ENCODE measurements at regions not wholly inside any gene's neighbourhood (a gene's known extent, or its start where the extent isn't known, plus 50 kb on each side); places are given as distances from the start of the nearest gene placed in this dataset.
"Not testable (repeated sequence)": the region's sequence is repeated elsewhere in the genome, so short reads cannot be mapped to it uniquely, and the experiment has no call there.

DNA sequence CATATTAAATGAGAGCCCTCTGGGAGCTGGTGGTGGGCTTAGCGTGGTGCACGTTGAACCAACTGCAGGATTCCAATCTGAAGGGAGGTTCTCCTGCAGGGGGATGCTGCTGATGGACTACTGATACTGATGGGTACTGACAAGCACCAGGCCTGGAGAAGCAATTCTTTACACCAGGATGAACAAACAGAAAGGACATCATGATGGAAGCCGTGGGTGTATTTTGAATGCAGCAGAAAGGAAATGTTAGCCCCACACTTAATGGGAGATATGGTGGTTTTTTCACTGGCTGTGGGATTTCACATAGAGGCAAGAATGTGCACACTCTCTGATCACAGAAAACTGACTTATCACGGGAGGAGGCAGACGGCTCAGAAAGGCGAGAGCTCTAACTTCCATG is 299.7 kb downstream of the TEX29 start:
- no peak for DNase-seq
- in situ Hi-C loops (cut with MboI; ENCODE audit: low pct_unique_long_range_greater_than_20kb, low sequenced_read_pairs), result no loop called here

- DNase-seq, result no peak
- in situ Hi-C loops (cut with MboI; ENCODE audit: low pct_unique_long_range_greater_than_20kb, low sequenced_read_pairs), result no loop called here
These were observed 300.1 kb downstream of the TEX29 start for GRCh38 chr13:111620586-111620985.

GRCh38 chr13:111621164-111621563 is 300.7 kb downstream of the TEX29 start:
- in situ Hi-C loops (cut with MboI; ENCODE audit: low pct_unique_long_range_greater_than_20kb, low sequenced_read_pairs), result no loop called here
- no peak for DNase-seq

- in situ Hi-C loops (cut with MboI; ENCODE audit: low pct_unique_long_range_greater_than_20kb, low sequenced_read_pairs), result no loop called here
These were observed 301.6 kb downstream of the TEX29 start for GRCh38 chr13:111622051-111622531.

DNA sequence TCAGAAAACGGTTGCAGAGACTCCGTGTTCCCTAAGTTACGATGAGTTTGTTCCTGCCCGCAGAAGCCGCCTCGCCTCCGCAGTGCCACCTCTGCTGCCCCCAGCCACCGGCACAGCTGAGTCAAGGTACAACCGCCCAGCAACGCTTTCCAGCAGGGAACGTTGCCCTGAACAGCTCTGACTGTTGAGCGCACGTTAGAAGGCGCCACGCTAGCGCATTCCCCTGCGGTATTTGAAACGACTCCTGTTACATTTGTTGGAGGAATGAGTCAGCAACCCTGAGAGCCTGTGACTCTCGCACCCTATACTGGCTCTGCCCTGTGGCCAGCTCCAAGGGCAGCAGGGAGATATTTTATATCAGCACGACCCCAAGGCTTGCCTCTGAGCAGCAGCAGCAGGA is 302.8 kb downstream of the TEX29 start:
- DNase-seq, result no peak
- in situ Hi-C loops (cut with MboI; ENCODE audit: low pct_unique_long_range_greater_than_20kb, low sequenced_read_pairs), result no loop called here

More at GRCh38 chr13:111622051-111622531, 301.6 kb downstream of the TEX29 start:
- no peak for DNase-seq

GRCh38 chr13:111623743-111624505 is 303.5 kb downstream of the TEX29 start:
- in situ Hi-C loops (cut with MboI; ENCODE audit: low pct_unique_long_range_greater_than_20kb, low sequenced_read_pairs), result no loop called here
- no peak for DNase-seq

DNA sequence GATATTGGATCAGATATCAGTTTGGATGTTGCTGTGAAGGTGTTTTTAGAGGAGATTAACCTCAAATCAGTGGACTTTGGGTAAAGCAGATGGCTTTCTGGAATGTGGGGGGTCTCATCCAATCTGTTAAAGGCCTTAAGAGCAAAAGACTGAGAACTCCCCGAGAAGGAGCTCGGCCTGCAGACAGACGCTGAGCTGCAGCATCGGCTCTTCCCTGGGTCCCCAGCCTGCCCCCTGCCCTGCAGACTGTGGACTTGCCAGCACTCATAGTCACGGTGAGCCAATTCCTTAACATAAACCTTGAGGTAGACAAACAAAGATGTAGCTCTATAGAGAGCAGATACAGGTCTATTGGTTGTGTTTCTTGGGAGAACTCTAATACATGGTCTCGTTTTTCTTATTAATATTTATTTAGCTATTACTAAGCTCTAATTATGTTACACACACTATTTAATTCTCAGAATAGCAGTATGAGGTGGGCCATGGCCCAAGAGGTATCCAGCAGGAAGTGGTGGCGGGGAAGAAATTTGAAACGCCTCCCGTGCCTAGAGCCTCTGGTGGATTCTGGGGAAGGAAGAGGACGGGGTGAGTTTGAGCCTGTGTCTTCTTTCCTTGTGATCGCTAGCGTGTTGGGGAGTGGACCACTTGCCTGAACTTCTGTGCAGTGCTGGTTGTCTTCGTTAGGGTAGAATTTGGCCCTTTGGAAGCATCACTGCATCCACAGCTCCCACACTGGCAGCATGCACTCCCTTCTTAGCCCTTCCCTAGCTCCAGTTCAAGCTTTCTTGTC is 305.3 kb downstream of the TEX29 start:
- in situ Hi-C loops (cut with MboI; ENCODE audit: low pct_unique_long_range_greater_than_20kb, low sequenced_read_pairs), result no loop called here
- no peak for DNase-seq

GRCh38 chr13:111626371-111627305 is 306.2 kb downstream of the TEX29 start:
- DNase-seq, result no peak
- in situ Hi-C loops (cut with MboI; ENCODE audit: low pct_unique_long_range_greater_than_20kb, low sequenced_read_pairs), result no loop called here

DNA sequence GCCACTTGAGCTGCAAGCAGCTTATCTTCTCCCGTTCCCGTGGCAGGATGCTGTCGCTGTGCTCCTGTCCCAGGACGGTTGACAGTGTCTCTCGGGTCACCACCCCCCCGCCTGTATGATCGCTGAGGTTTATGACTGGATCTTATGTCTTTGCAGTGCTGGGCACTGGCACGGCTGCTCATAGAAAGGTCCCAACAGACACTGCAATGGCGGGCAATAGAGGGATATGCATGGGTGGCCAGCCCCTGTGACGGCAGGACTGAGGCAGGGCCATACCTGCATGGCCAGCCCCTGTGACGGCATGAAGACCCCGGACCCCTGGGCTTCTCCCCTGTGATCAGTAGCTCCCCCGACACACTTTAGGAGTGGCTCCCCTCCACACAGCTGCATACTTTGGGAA is 307.2 kb downstream of the TEX29 start:
- no peak for DNase-seq
- in situ Hi-C loops (cut with MboI; ENCODE audit: low pct_unique_long_range_greater_than_20kb, low sequenced_read_pairs), result no loop called here

- in situ Hi-C loops (cut with MboI; ENCODE audit: low pct_unique_long_range_greater_than_20kb, low sequenced_read_pairs), result no loop called here
- no peak for DNase-seq
These were observed 308.6 kb downstream of the TEX29 start for GRCh38 chr13:111629016-111629415.

- DNase-seq, result no peak
- in situ Hi-C loops (cut with MboI; ENCODE audit: low pct_unique_long_range_greater_than_20kb, low sequenced_read_pairs), result no loop called here
These were observed 309.0 kb downstream of the TEX29 start for GRCh38 chr13:111629457-111629856.

- DNase-seq, result no peak
- in situ Hi-C loops (cut with MboI; ENCODE audit: low pct_unique_long_range_greater_than_20kb, low sequenced_read_pairs), result no loop called here
These were observed 309.5 kb downstream of the TEX29 start for GRCh38 chr13:111629926-111630325.

DNA sequence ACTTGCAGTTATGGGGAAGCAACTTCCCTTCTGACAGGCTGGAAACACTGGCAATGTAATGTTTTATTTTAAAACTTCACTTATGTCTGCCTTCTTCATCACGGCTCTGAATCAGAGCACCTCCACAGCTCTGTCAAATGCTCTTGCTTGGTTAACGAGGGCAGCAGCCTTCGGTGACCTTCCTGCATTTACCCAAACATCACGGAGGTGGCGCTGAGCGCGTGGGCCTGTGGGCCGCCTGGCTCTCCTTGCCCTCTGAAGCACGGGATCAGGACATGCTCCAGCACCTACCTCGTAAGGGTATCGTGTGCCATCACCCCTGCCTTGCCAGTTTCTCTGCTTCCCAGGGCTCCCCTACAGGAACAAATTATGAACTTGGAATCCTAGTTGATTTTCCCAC is 310.0 kb downstream of the TEX29 start:
- in situ Hi-C loops (cut with MboI; ENCODE audit: low pct_unique_long_range_greater_than_20kb, low sequenced_read_pairs), result no loop called here
- DNase-seq, result no peak

- DNase-seq; in situ Hi-C loops (cut with MboI; ENCODE audit: low pct_unique_long_range_greater_than_20kb, low sequenced_read_pairs): not testable (repeated sequence)
These were observed 310.8 kb downstream of the TEX29 start for GRCh38 chr13:111631271-111631670.

DNA sequence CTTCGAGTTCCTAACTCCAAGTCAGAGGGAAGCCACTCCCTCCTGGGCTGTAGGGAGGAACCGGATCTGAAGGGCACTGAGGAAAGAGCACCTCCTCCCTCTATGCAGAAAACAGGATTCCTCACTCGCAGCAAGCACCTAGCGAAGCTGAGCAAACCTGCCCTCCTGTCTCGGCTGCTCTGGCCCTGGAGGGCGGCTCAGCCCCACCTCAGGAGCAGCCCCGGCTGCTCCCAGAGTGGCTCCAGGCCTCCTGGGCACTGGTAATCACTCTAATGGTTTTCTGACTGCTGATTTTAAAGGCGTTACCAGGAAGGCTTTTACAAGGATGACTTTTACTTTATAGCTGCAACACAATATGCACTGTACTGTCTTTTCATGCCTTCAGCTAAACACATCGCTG is 312.5 kb downstream of the TEX29 start:
- DNase-seq, result no peak
- in situ Hi-C loops (cut with MboI; ENCODE audit: low pct_unique_long_range_greater_than_20kb, low sequenced_read_pairs), result no loop called here

- in situ Hi-C loops (cut with MboI; ENCODE audit: low pct_unique_long_range_greater_than_20kb, low sequenced_read_pairs), result no loop called here
- DNase-seq, result no peak
These were observed 313.0 kb downstream of the TEX29 start for GRCh38 chr13:111633401-111633800.

GRCh38 chr13:111634410-111634809 is 314.0 kb downstream of the TEX29 start:
- DNase-seq, result no peak
- in situ Hi-C loops (cut with MboI; ENCODE audit: low pct_unique_long_range_greater_than_20kb, low sequenced_read_pairs), result no loop called here

DNA sequence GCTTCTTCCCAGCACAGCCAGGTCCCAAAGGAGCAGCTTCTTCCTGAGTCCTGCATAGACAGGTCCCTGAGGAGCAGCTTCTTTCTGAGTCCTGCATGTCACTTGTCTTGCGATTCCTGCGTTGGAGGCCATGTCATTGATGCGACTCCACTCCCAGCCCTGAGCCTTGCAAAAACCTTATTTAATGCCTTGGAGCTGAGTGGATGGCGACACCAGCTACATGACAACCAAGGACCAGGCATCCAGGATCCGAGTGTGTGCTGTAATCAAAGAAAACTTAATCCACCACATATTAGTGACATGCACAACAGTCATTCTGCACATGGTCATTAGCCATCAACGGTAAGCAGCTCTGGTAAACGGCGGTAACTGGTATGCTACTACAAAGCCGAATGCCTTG is 315.8 kb downstream of the TEX29 start:
- in situ Hi-C loops (cut with MboI; ENCODE audit: low pct_unique_long_range_greater_than_20kb, low sequenced_read_pairs), result no loop called here
- DNase-seq, result no peak

GRCh38 chr13:111636804-111637203 is 316.4 kb downstream of the TEX29 start:
- in situ Hi-C loops (cut with MboI; ENCODE audit: low pct_unique_long_range_greater_than_20kb, low sequenced_read_pairs), result no loop called here

More at GRCh38 chr13:111636804-111637203, 316.4 kb downstream of the TEX29 start:
- DNase-seq, result no peak
